Right lobe of liver (tissue), 6 donors: ENCODE measurements at regions not wholly inside any gene's neighbourhood (a gene's known extent, or its start where the extent isn't known, plus 50 kb on each side); places are given as distances from the start of the nearest gene placed in this dataset.

Source experiments
- ATAC-seq, 4 donors: fragments of 200-7000 bp; cut with Tn5 transposase; one replicate each; pipeline ENCODE4 v1.9.1; 2020; ENCODE audit warnings: mild to moderate bottlenecking in 4 of 4, moderate library complexity in 4 of 4
- DNase-seq, 3 donors: peaks; one replicate each; pipeline ENCODE4 v3.0.0-alpha.2; 2020
- H3K27ac ChIP-seq, 3 donors: fragments of 200-600 bp; one replicate each; pipeline ENCODE4 v1.8.0; 2022
- H3K27me3 ChIP-seq, 2 donors: fragments of 200-600 bp; one replicate each; pipeline ENCODE4 v1.8.0; 2022
- H3K36me3 ChIP-seq, 4 donors: fragments of 200-600 bp; sonication (generic) in 1 of 4; one replicate each; pipeline versions ENCODE4 v1.5.1 to v1.8.0; 2017 to 2022; ENCODE audit warnings: control low read depth in 1 of 4
- H3K4me1 ChIP-seq, 4 donors: fragments of 200-600 bp; sonication (generic) in 1 of 4; one replicate each; pipeline versions ENCODE4 v1.5.1 to v1.8.0; 2017 to 2022; ENCODE audit warnings: control low read depth in 1 of 4
- H3K4me3 ChIP-seq, 3 donors: fragments of 200-600 bp; one replicate each; pipeline ENCODE4 v1.8.0; 2022
- H3K9me3 ChIP-seq, 4 donors: fragments of 200-600 bp; sonication (generic) in 1 of 4; one replicate each; pipeline versions ENCODE4 v1.5.1 to v1.8.0; 2017 to 2022; ENCODE audit warnings: control low read depth in 1 of 4
- CTCF ChIP-seq, 4 donors: fragments of 200-600 bp in 3 of 4; fragments of 450-650 bp in 1 of 4; IDR thresholded peaks; one replicate each; pipeline versions ENCODE4 v1.5.1 to v1.8.0; 2016 to 2022; ENCODE audit warnings: antibody characterized with exemption in 4 of 4, mild to moderate bottlenecking in 2 of 4
- POLR2A ChIP-seq: fragments of 450-650 bp; IDR thresholded peaks from one replicate; pipeline ENCODE4 v1.6.1; 2017; ENCODE audit warnings: antibody characterized with exemption, mild to moderate bottlenecking
- WGBS: methylation state at CpG from one replicate; pipeline ENCODE4 v1.1.6; 2018; ENCODE audit warnings: low coverage, low lambda C conversion rate; ENCODE audit not compliant: insufficient coverage; ENCODE audit errors: missing lambda C conversion rate; 5-methylcytosine and 5-hydroxymethylcytosine counted together
- intact Hi-C, 2 donors: fragments of 100-400 bp; cut with DNase I; formaldehyde crosslinking; loops; one replicate each; pipeline versions ENCODE4 v1.11.2 to v1.14.1; 2022
- donor health status: DM: no; HTN: yes; CAD: no.
- donor health status: DM: no; HTN: no; CAD: no.
- donor health status: DM: no; HTN: no; CAD: no.
- donor health status: DM: no; HTN: yes; CAD: no.
- donor health status: DM: no; HTN: yes; CAD: no.

GRCh38 chr1:47622776-47623556, 185.1 kb downstream of the FOXD2 start:
- Histone ChIP-seq H3K27ac (no peak overlapping the region), H3K36me3 (no peaks in the 10 kb centered on the region), H3K9me3 (no peaks in the 10 kb centered on the region), H3K27me3 (no peaks in the 10 kb centered on the region), H3K4me3 (no peak overlapping the region), H3K4me1 (no peaks in the 10 kb centered on the region)
- intact Hi-C loops = loop anchor here in 1 of 2 donors (5.0 kb wide), 1 partner anchor 96 kb away; no protein-coding TSS in a partner anchor
- DNase-seq (peak in 1 of 3 donors; percentile 11), ATAC-seq (no peak)
- 88% methylated on average over 8 of the region's 8 CpGs for WGBS
- no peak for TF ChIP-seq POLR2A
- no peak for TF ChIP-seq CTCF (IDR thresholded peaks at IDR 0.05)

GRCh38 chr1:47623557-47623940, 185.7 kb downstream of the FOXD2 start:
- intact Hi-C loops = loop anchor here in 1 of 2 donors (5.0 kb wide), 1 partner anchor 96 kb away; no protein-coding TSS in a partner anchor
- no peak overlapping the region for H3K4me3 ChIP-seq
- H3K27me3 ChIP-seq = no peaks in the 10 kb centered on the region
- no peak for ATAC-seq
- H3K4me1 ChIP-seq = no peaks in the 10 kb centered on the region
- WGBS = no CpG with 5 or more reads among the region's 5 CpGs
- H3K36me3 ChIP-seq = no peaks in the 10 kb centered on the region
- TF ChIP-seq CTCF (IDR thresholded peaks at IDR 0.05) (no peak), POLR2A (no peak)
- H3K9me3 ChIP-seq = no peaks in the 10 kb centered on the region
- H3K27ac ChIP-seq = no peak overlapping the region
- DNase-seq = peak in 1 of 3 donors; percentile 18

- no peaks in the 10 kb centered on the region for H3K9me3 ChIP-seq
- H3K4me3 ChIP-seq = no peak overlapping the region
- TF ChIP-seq POLR2A (no peak), CTCF (IDR thresholded peaks at IDR 0.05) (peak; percentile 14 to 47 (median 28))
- DNase-seq (peak in 2 of 3 donors; percentile 37 to 63), ATAC-seq (peak; percentile 64 to 80 (median 77))
- H3K27me3 ChIP-seq = no peaks in the 10 kb centered on the region
- no peaks in the 10 kb centered on the region for H3K4me1 ChIP-seq
- H3K27ac ChIP-seq = no peak overlapping the region
- intact Hi-C loops = loop anchor here in 1 of 2 donors (5.0 kb wide), 1 partner anchor 97 kb away; no protein-coding TSS in a partner anchor
- WGBS = 67% methylated on average over 4 of the region's 4 CpGs
- no peaks in the 10 kb centered on the region for H3K36me3 ChIP-seq
These were observed 186.7 kb downstream of the FOXD2 start for GRCh38 chr1:47624531-47624930.

- WGBS = 100% methylated on average over 2 of the region's 2 CpGs
These were observed 189.2 kb downstream of the FOXD2 start for GRCh38 chr1:47627016-47627415.

More at GRCh38 chr1:47627016-47627415, 189.2 kb downstream of the FOXD2 start:
- Histone ChIP-seq H3K27me3 (no peaks in the 10 kb centered on the region), H3K27ac (no peak overlapping the region), H3K4me1 (no peaks in the 10 kb centered on the region), H3K9me3 (no peaks in the 10 kb centered on the region), H3K4me3 (no peak overlapping the region), H3K36me3 (no peaks in the 10 kb centered on the region)
- DNase-seq (peak in 1 of 3 donors; percentile 5), ATAC-seq (no peak)
- intact Hi-C loops = no loop called here
- TF ChIP-seq CTCF (IDR thresholded peaks at IDR 0.05) (no peak), POLR2A (no peak)
